Upper lobe of right lung (tissue), 1 donor: ENCODE measurements at regions not wholly inside any gene's neighbourhood (a gene's known extent, or its start where the extent isn't known, plus 50 kb on each side); places are given as distances from the start of the nearest gene placed in this dataset.

Experiments used
- ATAC-seq: fragments of 200-7000 bp; cut with Tn5 transposase; one replicate; pipeline ENCODE4 v1.9.1; 2020; ENCODE audit warnings: mild to moderate bottlenecking, moderate library complexity
- DNase-seq: peaks from one replicate; pipeline ENCODE4 v3.0.0-alpha.2; 2020
- H3K27ac ChIP-seq: fragments of 200-600 bp; one replicate; pipeline ENCODE4 v1.8.0; 2022
- H3K27me3 ChIP-seq: fragments of 200-600 bp; one replicate; pipeline ENCODE4 v1.8.0; 2022; ENCODE audit warnings: mild to moderate bottlenecking
- H3K36me3 ChIP-seq: fragments of 200-600 bp; one replicate; pipeline ENCODE4 v1.8.0; 2022
- H3K4me1 ChIP-seq: fragments of 200-600 bp; one replicate; pipeline ENCODE4 v1.8.0; 2022
- H3K4me3 ChIP-seq: fragments of 200-600 bp; one replicate; pipeline ENCODE4 v1.8.0; 2022; ENCODE audit warnings: mild to moderate bottlenecking
- H3K9me3 ChIP-seq: fragments of 200-600 bp; one replicate; pipeline ENCODE4 v1.8.0; 2022
- CTCF ChIP-seq: fragments of 200-600 bp; IDR thresholded peaks from one replicate; pipeline ENCODE4 v1.8.0; 2022; ENCODE audit warnings: antibody characterized with exemption
- intact Hi-C: fragments of 100-400 bp; cut with DNase I; formaldehyde crosslinking; loops from one replicate; pipeline ENCODE4 v1.11.0; 2022
- donor health status: DM: no; HTN: yes; CAD: no; lungs with severe emphysema.

DNA sequence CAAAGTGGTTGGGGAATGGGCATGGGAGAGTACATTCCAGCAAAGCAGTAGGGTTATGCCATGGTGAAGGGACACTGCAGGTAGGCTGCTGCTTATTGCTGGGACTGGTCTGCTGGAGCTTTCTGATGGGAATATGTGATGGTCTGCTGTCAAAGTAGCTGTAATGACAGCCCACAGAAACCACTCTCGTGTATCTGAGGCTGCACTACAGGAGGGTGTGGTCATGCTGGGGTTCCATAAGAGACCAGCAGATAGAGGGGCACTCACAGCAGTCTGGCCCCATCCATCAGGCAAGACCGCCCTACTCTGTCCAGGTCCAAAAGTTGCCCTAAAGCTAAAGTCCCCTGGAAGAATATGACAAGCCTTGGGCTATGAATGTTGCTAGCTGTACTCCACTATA, 739.3 kb downstream of the COL12A1 start:
- no peak for ATAC-seq
- no peaks in the 10 kb centered on the region for H3K9me3 ChIP-seq

DNA sequence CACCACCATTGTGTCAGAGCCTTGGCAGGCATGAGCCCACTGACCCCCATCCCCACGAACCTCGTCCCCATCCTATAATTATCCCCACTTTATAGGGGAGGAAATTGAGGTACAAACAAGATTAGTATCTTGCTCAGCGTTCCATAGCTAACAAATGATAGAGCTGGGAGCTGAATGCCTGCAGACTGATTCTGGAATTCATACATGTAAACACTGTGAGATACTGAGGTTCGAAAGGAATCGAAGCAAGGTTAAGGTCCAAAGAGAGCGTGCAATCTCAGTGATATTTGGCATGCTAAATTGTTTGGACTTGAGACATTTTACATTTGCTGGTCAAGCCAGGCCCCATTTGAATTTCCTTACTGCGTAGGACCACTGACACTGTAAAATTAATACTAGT, 746.6 kb downstream of the COL12A1 start:
- Histone ChIP-seq H3K36me3 (no peaks in the 10 kb centered on the region), H3K4me3 (no peak overlapping the region), H3K27me3 (no peaks in the 10 kb centered on the region), H3K4me1 (no peaks in the 10 kb centered on the region), H3K27ac (no peak overlapping the region), H3K9me3 (no peaks in the 10 kb centered on the region)
- ATAC-seq: no peak
- intact Hi-C loops: no loop called here
- no peak for DNase-seq
- TF ChIP-seq CTCF: no peak

More for the DNA sequence above, 739.3 kb downstream of the COL12A1 start:
- Histone ChIP-seq H3K4me3 (no peak overlapping the region), H3K27ac (no peak overlapping the region), H3K27me3 (no peaks in the 10 kb centered on the region), H3K36me3 (no peaks in the 10 kb centered on the region), H3K4me1 (no peaks in the 10 kb centered on the region)
- intact Hi-C loops: no loop called here
- DNase-seq: no peak
- TF ChIP-seq CTCF: no peak

- TF ChIP-seq CTCF: no peak
- Histone ChIP-seq H3K27me3 (no peaks in the 10 kb centered on the region), H3K4me1 (no peaks in the 10 kb centered on the region), H3K27ac (no peak overlapping the region), H3K4me3 (no peak overlapping the region), H3K36me3 (no peaks in the 10 kb centered on the region), H3K9me3 (no peaks in the 10 kb centered on the region)
- intact Hi-C loops: no loop called here
- DNase-seq (no peak), ATAC-seq (no peak)
Observed at GRCh38 chr6:74458536-74458935, 747.3 kb downstream of the COL12A1 start.

- intact Hi-C loops: no loop called here
- Histone ChIP-seq H3K4me3 (no peak overlapping the region), H3K36me3 (no peaks in the 10 kb centered on the region), H3K4me1 (no peaks in the 10 kb centered on the region), H3K27me3 (no peaks in the 10 kb centered on the region), H3K9me3 (no peaks in the 10 kb centered on the region), H3K27ac (no peak overlapping the region)
- DNase-seq (no peak), ATAC-seq (no peak)
- TF ChIP-seq CTCF: no peak
Observed at GRCh38 chr6:74455786-74456185, 750.1 kb downstream of the COL12A1 start.

- Histone ChIP-seq H3K27ac (no peak overlapping the region), H3K36me3 (no peaks in the 10 kb centered on the region), H3K9me3 (no peaks in the 10 kb centered on the region), H3K4me3 (no peak overlapping the region), H3K27me3 (no peaks in the 10 kb centered on the region), H3K4me1 (no peaks in the 10 kb centered on the region)
- intact Hi-C loops: no loop called here
- DNase-seq (no peak), ATAC-seq (no peak)
- no peak for TF ChIP-seq CTCF
Observed at GRCh38 chr6:74451953-74452352, 753.9 kb downstream of the COL12A1 start.

DNA sequence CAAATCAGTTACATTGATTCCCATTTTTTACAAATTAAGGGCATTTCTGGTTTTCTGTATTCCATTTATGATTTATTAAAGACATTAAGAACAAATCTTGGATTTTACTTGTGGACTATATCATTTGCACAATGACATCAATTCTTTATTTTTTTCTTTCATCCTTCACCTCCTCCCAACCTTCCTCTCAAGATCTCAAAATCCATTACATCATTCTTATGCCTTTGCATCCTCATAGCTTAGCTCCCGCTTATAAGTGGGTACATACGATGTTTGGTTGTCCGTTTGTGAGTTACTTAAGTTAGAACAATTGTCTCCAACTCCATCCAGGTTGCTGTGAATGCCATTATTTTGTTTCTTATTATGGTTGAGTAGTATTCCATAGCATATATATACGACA, 752.8 kb downstream of the CD109 start:
- no peak overlapping the region for H3K4me3 ChIP-seq
- H3K36me3 ChIP-seq: no peaks in the 10 kb centered on the region
- no peak overlapping the region for H3K27ac ChIP-seq
- intact Hi-C loops: no loop called here
- H3K4me1 ChIP-seq: no peaks in the 10 kb centered on the region
- no peaks in the 10 kb centered on the region for H3K9me3 ChIP-seq
- no peak for DNase-seq
- ATAC-seq: no peak
- TF ChIP-seq CTCF: no peak
- no peaks in the 10 kb centered on the region for H3K27me3 ChIP-seq
